Chondrocyte (in vitro differentiated cells): ENCODE measurements at regions not wholly inside any gene's neighbourhood (a gene's known extent, or its start where the extent isn't known, plus 50 kb on each side); places are given as distances from the start of the nearest gene placed in this dataset.
"Not testable (repeated sequence)": the region's sequence is repeated elsewhere in the genome, so short reads cannot be mapped to it uniquely, and the experiment has no call there.

Experiments used
- DNase-seq: peaks from one replicate; pipeline ENCODE4 v3.0.0; 2021; ENCODE audit warnings: mixed read lengths, low spot score
- H3K27ac Mint-ChIP-seq: one replicate; pipeline ENCODE4 v1.8.0; 2021; ENCODE audit warnings: mild to moderate bottlenecking, moderate library complexity, mixed read lengths; ENCODE audit not compliant: unreplicated experiment
- H3K27me3 Mint-ChIP-seq: 2 replicates; pipeline ENCODE4 v1.8.0; 2021; ENCODE audit warnings: low read depth, mixed read lengths
- H3K36me3 Mint-ChIP-seq: 2 replicates; pipeline ENCODE4 v1.8.0; 2021; ENCODE audit warnings: low read depth, mixed read lengths
- H3K4me1 Mint-ChIP-seq: 2 replicates; pipeline ENCODE4 v1.8.0; 2021; ENCODE audit warnings: low read depth, mild to moderate bottlenecking, mixed read lengths
- H3K4me3 Mint-ChIP-seq: one replicate; pipeline ENCODE4 v1.8.0; 2021; ENCODE audit warnings: mild to moderate bottlenecking, moderate library complexity, mixed read lengths; ENCODE audit not compliant: unreplicated experiment
- H3K9me3 Mint-ChIP-seq: 2 replicates; pipeline ENCODE4 v1.8.0; 2021; ENCODE audit warnings: low read depth, mixed read lengths
- TF ChIP-seq, protein P1 (sequence below): fragments of 200-600 bp; sonication (generic); IDR thresholded peaks from 2 replicates; pipeline ENCODE4 v1.5.0; 2021; ENCODE audit warnings: antibody characterized with exemption, mild to moderate bottlenecking, moderate library complexity

- Mint-ChIP-seq H3K4me3 (no peak overlapping the region), H3K27ac (no peak overlapping the region), H3K36me3 (no peaks in the 10 kb centered on the region), H3K4me1 (no peaks in the 10 kb centered on the region), H3K27me3 (no peaks in the 10 kb centered on the region), H3K9me3 (peaks cover 55% of the 10 kb centered on the region)
- DNase-seq: no peak
- TF ChIP-seq, protein P1, sequence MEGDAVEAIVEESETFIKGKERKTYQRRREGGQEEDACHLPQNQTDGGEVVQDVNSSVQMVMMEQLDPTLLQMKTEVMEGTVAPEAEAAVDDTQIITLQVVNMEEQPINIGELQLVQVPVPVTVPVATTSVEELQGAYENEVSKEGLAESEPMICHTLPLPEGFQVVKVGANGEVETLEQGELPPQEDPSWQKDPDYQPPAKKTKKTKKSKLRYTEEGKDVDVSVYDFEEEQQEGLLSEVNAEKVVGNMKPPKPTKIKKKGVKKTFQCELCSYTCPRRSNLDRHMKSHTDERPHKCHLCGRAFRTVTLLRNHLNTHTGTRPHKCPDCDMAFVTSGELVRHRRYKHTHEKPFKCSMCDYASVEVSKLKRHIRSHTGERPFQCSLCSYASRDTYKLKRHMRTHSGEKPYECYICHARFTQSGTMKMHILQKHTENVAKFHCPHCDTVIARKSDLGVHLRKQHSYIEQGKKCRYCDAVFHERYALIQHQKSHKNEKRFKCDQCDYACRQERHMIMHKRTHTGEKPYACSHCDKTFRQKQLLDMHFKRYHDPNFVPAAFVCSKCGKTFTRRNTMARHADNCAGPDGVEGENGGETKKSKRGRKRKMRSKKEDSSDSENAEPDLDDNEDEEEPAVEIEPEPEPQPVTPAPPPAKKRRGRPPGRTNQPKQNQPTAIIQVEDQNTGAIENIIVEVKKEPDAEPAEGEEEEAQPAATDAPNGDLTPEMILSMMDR: no peak
Measured at GRCh38 chrX:80929251-80929650, 119.6 kb upstream of the BRWD3 start.

- TF ChIP-seq, protein P1: no peak
- Mint-ChIP-seq H3K27ac (no peak overlapping the region), H3K36me3 (no peaks in the 10 kb centered on the region), H3K9me3 (peaks cover 19% of the 10 kb centered on the region), H3K27me3 (no peaks in the 10 kb centered on the region), H3K4me1 (no peaks in the 10 kb centered on the region), H3K4me3 (no peak overlapping the region)
- DNase-seq: no peak
Measured at GRCh38 chrX:80917919-80918318, 108.2 kb upstream of the BRWD3 start.

DNA sequence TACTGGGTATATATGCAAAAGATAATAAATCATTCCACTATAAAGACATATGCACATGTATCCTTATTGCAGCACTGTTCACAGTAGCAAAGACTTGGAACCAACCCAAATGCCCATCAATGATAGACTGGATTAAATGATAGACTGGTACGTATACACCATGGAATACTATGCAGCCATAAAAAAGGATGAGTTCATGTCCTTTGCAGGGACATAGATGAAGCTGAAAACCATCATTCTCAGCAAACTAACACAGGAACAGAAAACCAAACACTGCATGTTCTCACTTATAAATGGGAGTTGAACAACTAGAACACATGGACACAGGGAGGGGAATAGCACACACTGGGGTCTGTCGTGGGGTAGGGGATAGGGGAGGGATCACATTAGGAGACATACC lies 102.7 kb upstream of the BRWD3 start:
- peaks cover 30% of the 10 kb centered on the region for H3K9me3 Mint-ChIP-seq
- not testable (repeated sequence) for DNase-seq, H3K4me1 Mint-ChIP-seq, H3K27ac Mint-ChIP-seq, H3K27me3 Mint-ChIP-seq, H3K4me3 Mint-ChIP-seq, H3K36me3 Mint-ChIP-seq

GRCh38 chrX:80879916-80880315 lies 70.2 kb upstream of the BRWD3 start:
- H3K27ac Mint-ChIP-seq: no peak overlapping the region
- DNase-seq: no peak
- no peaks in the 10 kb centered on the region for H3K4me1 Mint-ChIP-seq
- H3K9me3 Mint-ChIP-seq: no peaks in the 10 kb centered on the region
- H3K27me3 Mint-ChIP-seq: peaks cover 4% of the 10 kb centered on the region
- TF ChIP-seq, protein P1: no peak
- H3K4me3 Mint-ChIP-seq: no peak overlapping the region
- no peaks in the 10 kb centered on the region for H3K36me3 Mint-ChIP-seq

- no peaks in the 10 kb centered on the region for H3K4me1 Mint-ChIP-seq
- no peak overlapping the region for H3K4me3 Mint-ChIP-seq
- no peak for DNase-seq
- H3K36me3 Mint-ChIP-seq: no peaks in the 10 kb centered on the region
- H3K9me3 Mint-ChIP-seq: no peaks in the 10 kb centered on the region
- no peak overlapping the region for H3K27ac Mint-ChIP-seq
- peaks cover 4% of the 10 kb centered on the region for H3K27me3 Mint-ChIP-seq
- TF ChIP-seq, protein P1: no peak
Measured at GRCh38 chrX:80879143-80879542, 69.5 kb upstream of the BRWD3 start.

- TF ChIP-seq, protein P1: peak; percentile 84
- Mint-ChIP-seq H3K4me1 (no peaks in the 10 kb centered on the region), H3K9me3 (no peaks in the 10 kb centered on the region), H3K36me3 (no peaks in the 10 kb centered on the region), H3K4me3 (no peak overlapping the region), H3K27me3 (peaks cover 4% of the 10 kb centered on the region), H3K27ac (no peak overlapping the region)
- DNase-seq: no peak
Measured at GRCh38 chrX:80876877-80877276, 67.2 kb upstream of the BRWD3 start.
